ENCODE measurements at regions not wholly inside any gene's neighbourhood (a gene's known extent, or its start where the extent isn't known, plus 50 kb on each side); places are given as distances from the start of the nearest gene placed in this dataset.

GRCh38 chr9:89874351-89875321 is 269.8 kb downstream of the GADD45G start:
- no peak for DNase-seq (ENCODE audit: low read depth)
- no peak overlapping the region for H3K4me3 ChIP-seq (ENCODE audit: low read depth, low read length)
- TF ChIP-seq, protein P1, sequence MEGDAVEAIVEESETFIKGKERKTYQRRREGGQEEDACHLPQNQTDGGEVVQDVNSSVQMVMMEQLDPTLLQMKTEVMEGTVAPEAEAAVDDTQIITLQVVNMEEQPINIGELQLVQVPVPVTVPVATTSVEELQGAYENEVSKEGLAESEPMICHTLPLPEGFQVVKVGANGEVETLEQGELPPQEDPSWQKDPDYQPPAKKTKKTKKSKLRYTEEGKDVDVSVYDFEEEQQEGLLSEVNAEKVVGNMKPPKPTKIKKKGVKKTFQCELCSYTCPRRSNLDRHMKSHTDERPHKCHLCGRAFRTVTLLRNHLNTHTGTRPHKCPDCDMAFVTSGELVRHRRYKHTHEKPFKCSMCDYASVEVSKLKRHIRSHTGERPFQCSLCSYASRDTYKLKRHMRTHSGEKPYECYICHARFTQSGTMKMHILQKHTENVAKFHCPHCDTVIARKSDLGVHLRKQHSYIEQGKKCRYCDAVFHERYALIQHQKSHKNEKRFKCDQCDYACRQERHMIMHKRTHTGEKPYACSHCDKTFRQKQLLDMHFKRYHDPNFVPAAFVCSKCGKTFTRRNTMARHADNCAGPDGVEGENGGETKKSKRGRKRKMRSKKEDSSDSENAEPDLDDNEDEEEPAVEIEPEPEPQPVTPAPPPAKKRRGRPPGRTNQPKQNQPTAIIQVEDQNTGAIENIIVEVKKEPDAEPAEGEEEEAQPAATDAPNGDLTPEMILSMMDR (IDR thresholded peaks at IDR 0.05; ENCODE audit: low read depth, low read length): no peak
- TF ChIP-seq MYC (IDR thresholded peaks at IDR 0.05; ENCODE audit: low read depth, low read length): no peak
- TF ChIP-seq POLR2A (IDR thresholded peaks at IDR 0.05; ENCODE audit: extremely low read depth, insufficient read length): no peak
- TF ChIP-seq, protein P2, sequence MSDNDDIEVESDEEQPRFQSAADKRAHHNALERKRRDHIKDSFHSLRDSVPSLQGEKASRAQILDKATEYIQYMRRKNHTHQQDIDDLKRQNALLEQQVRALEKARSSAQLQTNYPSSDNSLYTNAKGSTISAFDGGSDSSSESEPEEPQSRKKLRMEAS (IDR thresholded peaks at IDR 0.05; ENCODE audit: low read depth, low read length): no peak

DNA sequence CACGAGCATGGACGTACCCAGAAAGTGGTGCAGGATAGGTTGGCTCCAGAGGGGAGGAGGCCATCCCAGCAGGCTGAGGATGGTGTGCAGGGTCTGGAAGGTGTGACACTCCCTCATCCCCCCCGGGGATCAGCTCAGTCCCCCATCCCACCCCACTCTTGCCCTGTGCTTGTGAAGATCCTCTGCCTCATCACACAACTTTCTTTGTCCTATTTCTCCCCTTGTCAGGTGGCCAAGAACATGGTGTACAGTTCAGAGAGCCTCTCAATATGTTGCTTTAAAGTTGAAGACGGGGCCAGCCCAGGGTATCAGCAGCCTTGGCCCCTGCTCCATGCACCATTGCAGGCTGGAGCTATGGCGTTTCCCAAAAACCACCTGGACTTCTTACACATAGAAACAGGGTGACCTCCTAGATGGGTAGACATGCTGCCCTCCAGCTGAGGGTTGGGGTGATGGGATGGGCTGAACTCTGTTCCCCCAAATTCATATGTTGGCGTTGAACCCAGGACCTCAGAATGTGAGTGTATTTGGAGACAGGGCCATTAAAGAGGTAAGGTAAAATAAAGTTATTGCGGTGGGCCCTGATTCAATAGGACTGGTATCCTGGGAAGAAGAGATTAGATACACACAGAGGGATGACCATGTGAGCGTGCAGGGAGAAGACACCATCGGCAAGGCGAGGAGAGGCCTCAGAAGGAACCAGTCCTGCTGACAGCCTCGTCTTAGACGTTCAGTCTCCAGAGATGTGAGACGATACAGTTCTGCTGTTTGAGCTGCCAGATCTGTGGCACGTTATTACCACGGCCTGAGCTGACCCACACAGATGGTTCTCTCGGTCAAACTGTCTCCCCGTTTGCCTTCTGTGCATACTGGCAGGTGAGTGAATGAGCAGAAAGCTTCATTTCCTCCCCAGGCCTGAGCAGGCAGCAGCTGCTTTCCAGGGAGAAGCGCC is 272.5 kb downstream of the GADD45G start:
- DNase-seq (ENCODE audit: low read depth): no peak
- H3K4me3 ChIP-seq (ENCODE audit: low read depth, low read length): no peak overlapping the region
- TF ChIP-seq MYC (IDR thresholded peaks at IDR 0.05; ENCODE audit: low read depth, low read length) (no peak), POLR2A (IDR thresholded peaks at IDR 0.05; ENCODE audit: extremely low read depth, insufficient read length) (no peak)
- TF ChIP-seq, protein P1 (IDR thresholded peaks at IDR 0.05; ENCODE audit: low read depth, low read length): no peak
- TF ChIP-seq, protein P2 (IDR thresholded peaks at IDR 0.05; ENCODE audit: low read depth, low read length): no peak

GRCh38 chr9:89878003-89878411 is 273.2 kb downstream of the GADD45G start:
- TF ChIP-seq, protein P2 (IDR thresholded peaks at IDR 0.05; ENCODE audit: low read depth, low read length): no peak
- TF ChIP-seq MYC (IDR thresholded peaks at IDR 0.05; ENCODE audit: low read depth, low read length) (no peak), POLR2A (IDR thresholded peaks at IDR 0.05; ENCODE audit: extremely low read depth, insufficient read length) (no peak)
- TF ChIP-seq, protein P1 (IDR thresholded peaks at IDR 0.05; ENCODE audit: low read depth, low read length): no peak
- DNase-seq (ENCODE audit: low read depth): no peak
- no peak overlapping the region for H3K4me3 ChIP-seq (ENCODE audit: low read depth, low read length)

DNA sequence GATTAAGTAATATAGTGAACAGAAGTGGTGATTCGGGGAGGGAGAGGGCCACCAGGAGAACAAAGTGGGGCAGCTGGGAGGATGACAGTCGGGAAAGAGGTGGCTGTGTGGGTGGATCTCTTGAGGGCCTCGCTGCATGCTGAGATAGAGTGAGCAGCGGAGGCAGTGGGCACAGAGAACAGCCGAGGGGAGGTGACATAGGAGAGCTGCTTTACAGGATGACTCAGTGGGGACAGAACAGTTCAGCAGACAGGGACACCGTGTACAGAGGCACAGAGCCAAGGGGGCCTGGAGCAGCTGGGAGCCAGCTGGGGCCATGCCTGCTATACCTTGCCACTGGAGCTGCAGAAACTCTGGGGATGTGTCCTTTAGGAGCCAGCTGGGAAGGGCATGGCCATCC is 273.9 kb downstream of the GADD45G start:
- H3K4me3 ChIP-seq (ENCODE audit: low read depth, low read length): no peak overlapping the region
- no peak for DNase-seq (ENCODE audit: low read depth)
- TF ChIP-seq, protein P1 (IDR thresholded peaks at IDR 0.05; ENCODE audit: low read depth, low read length): no peak
- TF ChIP-seq, protein P2 (IDR thresholded peaks at IDR 0.05; ENCODE audit: low read depth, low read length): no peak

- no peak overlapping the region for H3K4me3 ChIP-seq (ENCODE audit: low read depth, low read length)
- TF ChIP-seq, protein P1 (IDR thresholded peaks at IDR 0.05; ENCODE audit: low read depth, low read length): no peak
- TF ChIP-seq, protein P2 (IDR thresholded peaks at IDR 0.05; ENCODE audit: low read depth, low read length): no peak
- TF ChIP-seq POLR2A (IDR thresholded peaks at IDR 0.05; ENCODE audit: extremely low read depth, insufficient read length) (no peak), MYC (IDR thresholded peaks at IDR 0.05; ENCODE audit: low read depth, low read length) (no peak)
- no peak for DNase-seq (ENCODE audit: low read depth)
Measured at GRCh38 chr9:89879276-89879675, 274.5 kb downstream of the GADD45G start.
